A673 (cell line): ENCODE measurements at regions not wholly inside any gene's neighbourhood (a gene's known extent, or its start where the extent isn't known, plus 50 kb on each side); places are given as distances from the start of the nearest gene placed in this dataset.
"Not testable (repeated sequence)": the region's sequence is repeated elsewhere in the genome, so short reads cannot be mapped to it uniquely, and the experiment has no call there.

Experiments
- EZH2 ChIP-seq: fragments of 200-600 bp; sonication (generic); IDR thresholded peaks from 2 replicates; pipeline ENCODE4 v1.6.1; 2017; ENCODE audit warnings: borderline replicate concordance, low read depth, mild to moderate bottlenecking, mixed read lengths, antibody characterized with exemption, low read length; ENCODE audit not compliant: poor library complexity, severe bottlenecking
- TF ChIP-seq, protein P1 (sequence below): fragments of 300-800, 200-600 bp; sonication (generic); conservative IDR thresholded peaks from 2 replicates; pipeline ENCODE4 v1.5.1; 2017; ENCODE audit warnings: low read depth, mild to moderate bottlenecking, antibody characterized with exemption, low read length, moderate library complexity, mixed read lengths

DNA sequence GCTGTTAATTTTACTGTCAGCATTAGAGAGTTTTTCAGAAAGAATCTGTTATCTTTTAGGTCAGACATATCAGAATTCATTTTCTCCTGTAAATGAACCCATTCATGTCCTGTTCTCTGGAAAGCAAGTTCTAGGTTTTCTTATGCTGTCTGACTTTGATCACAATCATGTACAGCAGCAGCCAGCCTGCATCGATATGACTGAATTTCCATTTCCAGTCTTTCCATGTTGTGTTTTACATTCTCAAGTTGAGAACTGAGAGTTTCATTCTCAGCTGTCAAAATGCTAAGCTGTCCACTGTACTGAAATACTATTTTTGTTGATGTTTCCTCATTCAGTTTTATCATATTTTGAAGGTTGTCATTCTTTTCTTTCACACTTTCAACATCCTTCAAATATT, 103.3 kb upstream of the VOPP1 start:
- TF ChIP-seq, protein P1, sequence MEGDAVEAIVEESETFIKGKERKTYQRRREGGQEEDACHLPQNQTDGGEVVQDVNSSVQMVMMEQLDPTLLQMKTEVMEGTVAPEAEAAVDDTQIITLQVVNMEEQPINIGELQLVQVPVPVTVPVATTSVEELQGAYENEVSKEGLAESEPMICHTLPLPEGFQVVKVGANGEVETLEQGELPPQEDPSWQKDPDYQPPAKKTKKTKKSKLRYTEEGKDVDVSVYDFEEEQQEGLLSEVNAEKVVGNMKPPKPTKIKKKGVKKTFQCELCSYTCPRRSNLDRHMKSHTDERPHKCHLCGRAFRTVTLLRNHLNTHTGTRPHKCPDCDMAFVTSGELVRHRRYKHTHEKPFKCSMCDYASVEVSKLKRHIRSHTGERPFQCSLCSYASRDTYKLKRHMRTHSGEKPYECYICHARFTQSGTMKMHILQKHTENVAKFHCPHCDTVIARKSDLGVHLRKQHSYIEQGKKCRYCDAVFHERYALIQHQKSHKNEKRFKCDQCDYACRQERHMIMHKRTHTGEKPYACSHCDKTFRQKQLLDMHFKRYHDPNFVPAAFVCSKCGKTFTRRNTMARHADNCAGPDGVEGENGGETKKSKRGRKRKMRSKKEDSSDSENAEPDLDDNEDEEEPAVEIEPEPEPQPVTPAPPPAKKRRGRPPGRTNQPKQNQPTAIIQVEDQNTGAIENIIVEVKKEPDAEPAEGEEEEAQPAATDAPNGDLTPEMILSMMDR = not testable (repeated sequence)
- TF ChIP-seq EZH2 = not testable (repeated sequence)
